Heart left ventricle (tissue), 16 donors: ENCODE measurements at regions not wholly inside any gene's neighbourhood (a gene's known extent, or its start where the extent isn't known, plus 50 kb on each side); places are given as distances from the start of the nearest gene placed in this dataset.

Experiments used
- ATAC-seq, 4 donors: fragments of 200-7000 bp; cut with Tn5 transposase; one replicate each; pipeline ENCODE4 v1.9.1; 2020 to 2022; ENCODE audit warnings: moderate library complexity in 4 of 4, mild to moderate bottlenecking in 3 of 4, moderate number of reproducible peaks in 1 of 4
- DNase-seq, 5 donors: peaks; one replicate each; pipeline ENCODE4 v3.0.0-alpha.2; 2020
- H3K27ac ChIP-seq, 12 donors: fragments of 200-600 bp; sonication (generic) in 4 of 12; one replicate each; pipeline versions ENCODE4 v1.5.0 to v1.8.0; 2016 to 2022; ENCODE audit warnings: mild to moderate bottlenecking in 2 of 12
- H3K27me3 ChIP-seq, 9 donors: fragments of 200-600 bp; sonication (generic) in 2 of 9; one replicate each; pipeline versions ENCODE4 v1.5.1 to v1.8.0; 2016 to 2022; ENCODE audit warnings: mild to moderate bottlenecking in 3 of 9
- H3K36me3 ChIP-seq, 9 donors: fragments of 200-600 bp; sonication (generic) in 2 of 9; one replicate each; pipeline versions ENCODE4 v1.5.0 to v1.8.0; 2018 to 2022; ENCODE audit warnings: mild to moderate bottlenecking in 2 of 9
- H3K4me1 ChIP-seq, 12 donors: fragments of 200-600 bp; sonication (generic) in 4 of 12; one replicate each; pipeline versions ENCODE4 v1.5.0 to v1.8.0; 2016 to 2022; ENCODE audit warnings: mild to moderate bottlenecking in 3 of 12
- H3K4me3 ChIP-seq, 12 donors: fragments of 200-600 bp; sonication (generic) in 4 of 12; one replicate each; pipeline versions ENCODE4 v1.5.0 to v1.8.0; 2017 to 2022; ENCODE audit warnings: mild to moderate bottlenecking in 9 of 12, moderate library complexity in 4 of 12
- H3K9me3 ChIP-seq, 12 donors: fragments of 200-600 bp; sonication (generic) in 4 of 12; one replicate each; pipeline versions ENCODE4 v1.5.0 to v1.8.0; 2016 to 2022; ENCODE audit warnings: mild to moderate bottlenecking in 1 of 12
- POLR2A ChIP-seq, 2 donors: fragments of 450-650 bp; IDR thresholded peaks; one replicate each; pipeline ENCODE4 v1.6.1; 2017; ENCODE audit warnings: antibody characterized with exemption in 2 of 2, mild to moderate bottlenecking in 2 of 2, moderate library complexity in 2 of 2
- WGBS, 4 donors: extraction: QIAGEN DNeasy Blood & Tissue Kit in 2 of 4; methylation state at CpG; one replicate each; pipeline versions ENCODE4 v1.1.5 to v1.1.7; 2013 to 2018; 5-methylcytosine and 5-hydroxymethylcytosine counted together
- intact Hi-C, 10 donors: fragments of 100-400 bp; cut with DNase I; formaldehyde crosslinking; loops; one replicate each; pipeline versions ENCODE4 v1.11.1 to v1.14.2; 2022
- TF ChIP-seq, protein P1 (sequence below), 12 donors: fragments of 200-600 bp; sonication (generic) in 4 of 12; IDR thresholded peaks; one replicate each; pipeline versions ENCODE4 v1.5.0 to v1.8.0; 2018 to 2022; ENCODE audit warnings: antibody characterized with exemption in 12 of 12, mild to moderate bottlenecking in 5 of 12
- donor health status: ischemic (EF 13 %, LVEDD 7.1; RV severe dilation, severe dysfunction).
- donor health status: healthy with polysubstance abuse.
- donor health status: DM: no; HTN: yes; CAD: no.
- donor health status: DM: no; HTN: no; CAD: no.
- donor health status: ischemic (EF 25% LVEDD 6.9; RV normal size, moderate dysfunction).
- donor health status: ischemic (EF 25% LVEDD 5.7; RV mildly dilated, moderate dysfunction).
- donor health status: healthy.
- donor health status: DM: yes; HTN: yes; CAD: no.
- donor health status: ischemic (EF 35%, LVEDD 5.7; RV mildly dilated, moderate dysfunction).
- donor health status: nonischemic (EF 11% LVEDD 7.7; RV severe dilation, severe dysfunction).
- donor health status: DM: yes; HTN: yes; CAD: no.
- donor health status: PGD.
- donor health status: ischemic (EF 29% LVEDD 5.4; RV normal size, mild dysfunction).
- donor health status: nonischemic (EF 23%, LVEDD 6.1; RV moderate dilation, normal function).

DNA sequence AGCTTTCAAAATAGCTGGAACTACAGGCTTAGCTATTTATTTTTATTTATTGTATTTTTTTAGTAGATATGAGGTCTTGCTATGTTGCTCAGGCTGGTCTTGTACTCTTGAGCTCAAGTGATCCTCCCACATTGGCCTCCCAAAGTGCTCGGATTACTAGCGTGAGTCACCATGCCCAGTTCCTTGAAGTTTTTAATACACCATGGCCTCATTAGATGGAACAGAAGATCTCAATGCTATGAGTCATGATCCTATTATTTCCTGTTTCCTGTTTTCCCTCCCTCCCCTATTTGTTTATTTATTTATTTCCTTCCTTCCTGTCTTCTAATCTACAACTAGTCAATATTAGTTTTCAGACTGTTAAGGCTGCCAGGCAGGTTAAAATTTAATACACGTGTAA is 309.0 kb downstream of the CMPK2 start:
- 53 to 57% (median 55%) methylated on average over 3 of the region's 3 CpGs for WGBS, 4 donors
- Histone ChIP-seq H3K27ac (no peak overlapping the region), H3K9me3 (peaks cover 0 to under 1% (median 0%) of the 10 kb centered on the region in 12 donors), H3K4me1 (no peaks in the 10 kb centered on the region), H3K27me3 (peaks cover 0 to 4% (median 0%) of the 10 kb centered on the region in 9 donors), H3K4me3 (no peak overlapping the region), H3K36me3 (no peaks in the 10 kb centered on the region)
- intact Hi-C loops, result no loop called here
- DNase-seq, result no peak
- ATAC-seq, result no peak
- TF ChIP-seq, protein P1, sequence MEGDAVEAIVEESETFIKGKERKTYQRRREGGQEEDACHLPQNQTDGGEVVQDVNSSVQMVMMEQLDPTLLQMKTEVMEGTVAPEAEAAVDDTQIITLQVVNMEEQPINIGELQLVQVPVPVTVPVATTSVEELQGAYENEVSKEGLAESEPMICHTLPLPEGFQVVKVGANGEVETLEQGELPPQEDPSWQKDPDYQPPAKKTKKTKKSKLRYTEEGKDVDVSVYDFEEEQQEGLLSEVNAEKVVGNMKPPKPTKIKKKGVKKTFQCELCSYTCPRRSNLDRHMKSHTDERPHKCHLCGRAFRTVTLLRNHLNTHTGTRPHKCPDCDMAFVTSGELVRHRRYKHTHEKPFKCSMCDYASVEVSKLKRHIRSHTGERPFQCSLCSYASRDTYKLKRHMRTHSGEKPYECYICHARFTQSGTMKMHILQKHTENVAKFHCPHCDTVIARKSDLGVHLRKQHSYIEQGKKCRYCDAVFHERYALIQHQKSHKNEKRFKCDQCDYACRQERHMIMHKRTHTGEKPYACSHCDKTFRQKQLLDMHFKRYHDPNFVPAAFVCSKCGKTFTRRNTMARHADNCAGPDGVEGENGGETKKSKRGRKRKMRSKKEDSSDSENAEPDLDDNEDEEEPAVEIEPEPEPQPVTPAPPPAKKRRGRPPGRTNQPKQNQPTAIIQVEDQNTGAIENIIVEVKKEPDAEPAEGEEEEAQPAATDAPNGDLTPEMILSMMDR (IDR thresholded peaks at IDR 0.05), result no peak

DNA sequence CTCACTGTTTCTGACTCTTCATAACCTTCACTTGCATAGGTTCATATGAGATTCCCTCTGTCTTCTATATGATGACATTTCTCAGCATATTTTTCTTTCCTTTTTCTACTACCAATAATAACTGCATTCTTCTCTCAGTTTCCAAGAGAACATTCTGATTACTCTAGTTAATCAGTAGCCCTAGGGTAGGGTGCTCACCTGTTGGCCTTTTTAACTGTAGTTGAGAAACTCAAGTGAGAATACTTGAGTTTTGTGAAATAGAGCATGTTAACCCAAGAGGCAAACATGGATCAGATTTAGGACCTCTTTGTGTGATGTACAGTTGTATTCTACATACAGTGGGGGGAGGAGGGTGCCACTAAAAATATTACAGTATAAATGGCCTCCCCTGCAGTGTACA is 308.0 kb downstream of the CMPK2 start:
- Histone ChIP-seq H3K4me1 (no peaks in the 10 kb centered on the region), H3K27me3 (peaks cover 0 to 4% (median 0%) of the 10 kb centered on the region in 9 donors), H3K36me3 (no peaks in the 10 kb centered on the region), H3K9me3 (no peaks in the 10 kb centered on the region), H3K4me3 (no peak overlapping the region), H3K27ac (no peak overlapping the region)
- DNase-seq (no peak), ATAC-seq (no peak)
- TF ChIP-seq, protein P1 (IDR thresholded peaks at IDR 0.05), result no peak
- no peak for TF ChIP-seq POLR2A (IDR thresholded peaks at IDR 0.05)
- intact Hi-C loops, result no loop called here

DNA sequence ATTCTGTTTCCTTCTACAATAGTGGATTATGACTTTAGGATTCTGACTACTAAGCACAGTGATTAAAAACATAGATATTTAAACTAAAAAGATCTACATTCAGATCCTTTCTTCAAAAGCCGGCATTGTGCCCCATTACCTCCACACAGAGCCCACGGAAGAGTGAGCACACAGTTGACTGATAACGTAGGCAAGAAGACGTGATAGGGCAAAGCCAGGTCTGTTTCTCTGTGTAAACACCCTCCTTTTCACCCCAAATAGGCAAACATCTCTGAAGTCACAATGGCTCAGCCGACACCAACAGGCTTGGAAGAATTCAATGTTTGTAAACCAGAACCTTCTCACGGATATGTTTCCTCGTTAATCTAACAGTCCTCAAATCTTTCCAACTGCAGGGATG is 302.9 kb downstream of the CMPK2 start:
- DNase-seq (no peak), ATAC-seq (no peak)
- no peaks in the 10 kb centered on the region for H3K9me3 ChIP-seq
- no peak overlapping the region for H3K27ac ChIP-seq
- intact Hi-C loops, result no loop called here
- no peak for TF ChIP-seq POLR2A (IDR thresholded peaks at IDR 0.05)
- TF ChIP-seq, protein P1 (IDR thresholded peaks at IDR 0.05), result no peak
- H3K27me3 ChIP-seq, result no peaks in the 10 kb centered on the region
- no peak overlapping the region for H3K4me3 ChIP-seq
- WGBS, 4 donors, result 69 to 82% (median 77%) methylated on average over 7 of the region's 7 CpGs
- H3K4me1 ChIP-seq, result no peaks in the 10 kb centered on the region
- no peaks in the 10 kb centered on the region for H3K36me3 ChIP-seq

DNA sequence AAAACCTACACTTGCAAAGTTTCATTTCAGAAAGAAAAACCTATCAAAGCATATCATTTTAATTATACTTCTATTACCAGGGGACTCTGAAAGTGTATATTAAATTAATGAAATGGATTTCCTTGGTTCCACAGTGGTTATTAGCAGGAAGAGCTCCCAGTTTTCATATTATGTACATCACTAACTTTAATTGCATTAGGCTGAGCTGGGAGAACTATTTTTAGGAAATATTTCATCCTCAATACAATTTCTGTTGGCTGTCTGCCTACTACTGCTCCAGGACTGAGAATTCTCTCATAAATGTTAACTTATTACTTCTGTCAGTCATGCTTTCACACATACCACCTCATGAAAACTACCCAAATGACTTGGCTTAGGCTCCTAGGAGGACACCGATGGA is 301.4 kb downstream of the CMPK2 start:
- H3K4me3 ChIP-seq, result no peak overlapping the region
- TF ChIP-seq POLR2A (IDR thresholded peaks at IDR 0.05), result no peak
- TF ChIP-seq, protein P1 (IDR thresholded peaks at IDR 0.05), result no peak
- no peaks in the 10 kb centered on the region for H3K27me3 ChIP-seq
- no peak overlapping the region for H3K27ac ChIP-seq
- ATAC-seq (no peak), DNase-seq (no peak)
- H3K36me3 ChIP-seq, result no peaks in the 10 kb centered on the region
- H3K9me3 ChIP-seq, result no peaks in the 10 kb centered on the region
- 7 to 49% (median 33%) methylated on average over 1 of the region's 1 CpG for WGBS, 4 donors
- no peaks in the 10 kb centered on the region for H3K4me1 ChIP-seq
- intact Hi-C loops, result no loop called here
